ENCODE measurements at regions not wholly inside any gene's neighbourhood (a gene's known extent, or its start where the extent isn't known, plus 50 kb on each side); places are given as distances from the start of the nearest gene placed in this dataset.

GRCh38 chr20:54920491-54920890, 445.1 kb downstream of the DOK5 start:
- no peak for TF ChIP-seq CTCF (IDR thresholded peaks at IDR 0.05)
- TF ChIP-seq POLR2A (IDR thresholded peaks at IDR 0.05), result no peak
